Right renal pelvis (tissue), 4 donors: ENCODE measurements at regions not wholly inside any gene's neighbourhood (a gene's known extent, or its start where the extent isn't known, plus 50 kb on each side); places are given as distances from the start of the nearest gene placed in this dataset.

Experiments
- DNase-seq, 4 donors: peaks; one replicate each; pipeline ENCODE4 v3.0.0-alpha.2; 2013; ENCODE audit warnings: low read depth in 4 of 4, low spot score in 3 of 4, missing footprints in 1 of 4

- no peak for DNase-seq
Observed at GRCh38 chr12:67370979-67371378, 101.8 kb downstream of the CAND1 start.

- no peak for DNase-seq
Observed at GRCh38 chr12:67377021-67377420, 107.9 kb downstream of the CAND1 start.

- no peak for DNase-seq
Observed at GRCh38 chr12:67377541-67377940, 108.4 kb downstream of the CAND1 start.

- no peak for DNase-seq
Observed at GRCh38 chr12:67382241-67382871, 113.2 kb downstream of the CAND1 start.

GRCh38 chr12:67386869-67387565 is 117.9 kb downstream of the CAND1 start:
- DNase-seq: no peak

- no peak for DNase-seq
Observed at GRCh38 chr12:67388331-67389138, 119.4 kb downstream of the CAND1 start.

- no peak for DNase-seq
Observed at GRCh38 chr12:67390273-67390672, 121.1 kb downstream of the CAND1 start.

GRCh38 chr12:67391034-67391433 is 121.9 kb downstream of the CAND1 start:
- no peak for DNase-seq

- no peak for DNase-seq
Observed at GRCh38 chr12:67391656-67392055, 122.5 kb downstream of the CAND1 start.

GRCh38 chr12:67394550-67394949 is 125.4 kb downstream of the CAND1 start:
- no peak for DNase-seq

- no peak for DNase-seq
Observed at GRCh38 chr12:67400742-67401141, 131.6 kb downstream of the CAND1 start.

- DNase-seq: no peak
Observed at GRCh38 chr12:67410246-67410645, 141.1 kb downstream of the CAND1 start.

- DNase-seq: no peak
Observed at GRCh38 chr12:67410667-67411067, 141.5 kb downstream of the CAND1 start.

- no peak for DNase-seq
Observed at GRCh38 chr12:67411562-67411961, 142.4 kb downstream of the CAND1 start.

- DNase-seq: no peak
Observed at GRCh38 chr12:67413577-67413976, 144.4 kb downstream of the CAND1 start.

GRCh38 chr12:67414011-67414715 is 145.0 kb downstream of the CAND1 start:
- no peak for DNase-seq

- DNase-seq: peak in 1 of 4 donors; percentile 35
Observed at GRCh38 chr12:67415473-67415872, 146.3 kb downstream of the CAND1 start.

- no peak for DNase-seq
Observed at GRCh38 chr12:67419810-67420209, 150.7 kb downstream of the CAND1 start.

- DNase-seq: no peak
Observed at GRCh38 chr12:67420506-67420905, 151.3 kb downstream of the CAND1 start.

- no peak for DNase-seq
Observed at GRCh38 chr12:67422081-67422480, 152.9 kb downstream of the CAND1 start.

GRCh38 chr12:67424784-67425183 is 155.6 kb downstream of the CAND1 start:
- no peak for DNase-seq
